Choroid plexus epithelial cell (primary cell): ENCODE measurements at regions not wholly inside any gene's neighbourhood (a gene's known extent, or its start where the extent isn't known, plus 50 kb on each side); places are given as distances from the start of the nearest gene placed in this dataset.

Experiments used
- DNase-seq: peaks from one replicate; pipeline ENCODE4 v3.0.0-alpha.2; 2010; ENCODE audit warnings: low read depth
- H3K4me3 ChIP-seq: 2 replicates; pipeline ENCODE4 v1.5.1; 2011; ENCODE audit warnings: low read depth, mild to moderate bottlenecking, control low read depth, low read length, moderate library complexity
- TF ChIP-seq, protein P1 (sequence below): conservative IDR thresholded peaks from 2 replicates; pipeline ENCODE4 v1.5.1; 2011; ENCODE audit warnings: low read depth, mild to moderate bottlenecking, control low read depth, inconsistent platforms, low read length, moderate library complexity

DNA sequence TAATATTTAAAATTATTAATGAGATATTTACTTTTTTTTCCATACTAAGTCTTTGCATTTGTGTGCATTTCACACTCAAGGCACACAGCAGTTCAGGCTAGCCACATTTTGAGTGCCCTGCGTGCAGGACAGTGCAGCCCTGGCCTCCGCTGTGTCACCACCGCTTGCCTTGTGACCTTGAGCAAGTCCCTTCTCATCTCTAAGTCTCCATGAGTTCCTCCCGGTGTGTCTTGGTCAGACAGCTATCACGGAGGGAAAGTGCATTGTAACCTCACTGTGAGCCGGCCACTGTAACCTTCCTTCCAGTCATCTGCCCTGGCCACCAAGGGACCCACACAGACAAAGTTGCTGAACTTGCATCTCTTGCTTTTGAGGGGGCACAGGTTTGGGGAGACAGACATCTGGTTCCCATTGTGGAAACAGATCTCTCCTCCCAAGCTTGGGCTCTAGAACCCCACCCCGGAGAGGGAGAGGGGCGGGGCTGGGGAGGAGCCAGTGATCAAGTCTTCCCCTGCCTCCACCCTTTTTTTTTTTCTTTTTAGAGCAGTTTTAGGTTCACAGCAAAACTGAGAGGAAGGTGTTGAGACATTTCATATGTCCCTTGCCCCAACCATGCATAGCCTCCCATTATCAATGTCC lies 96.8 kb downstream of the C9orf50 start:
- TF ChIP-seq, protein P1, sequence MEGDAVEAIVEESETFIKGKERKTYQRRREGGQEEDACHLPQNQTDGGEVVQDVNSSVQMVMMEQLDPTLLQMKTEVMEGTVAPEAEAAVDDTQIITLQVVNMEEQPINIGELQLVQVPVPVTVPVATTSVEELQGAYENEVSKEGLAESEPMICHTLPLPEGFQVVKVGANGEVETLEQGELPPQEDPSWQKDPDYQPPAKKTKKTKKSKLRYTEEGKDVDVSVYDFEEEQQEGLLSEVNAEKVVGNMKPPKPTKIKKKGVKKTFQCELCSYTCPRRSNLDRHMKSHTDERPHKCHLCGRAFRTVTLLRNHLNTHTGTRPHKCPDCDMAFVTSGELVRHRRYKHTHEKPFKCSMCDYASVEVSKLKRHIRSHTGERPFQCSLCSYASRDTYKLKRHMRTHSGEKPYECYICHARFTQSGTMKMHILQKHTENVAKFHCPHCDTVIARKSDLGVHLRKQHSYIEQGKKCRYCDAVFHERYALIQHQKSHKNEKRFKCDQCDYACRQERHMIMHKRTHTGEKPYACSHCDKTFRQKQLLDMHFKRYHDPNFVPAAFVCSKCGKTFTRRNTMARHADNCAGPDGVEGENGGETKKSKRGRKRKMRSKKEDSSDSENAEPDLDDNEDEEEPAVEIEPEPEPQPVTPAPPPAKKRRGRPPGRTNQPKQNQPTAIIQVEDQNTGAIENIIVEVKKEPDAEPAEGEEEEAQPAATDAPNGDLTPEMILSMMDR: no peak
- no peak overlapping the region for H3K4me3 ChIP-seq
- no peak for DNase-seq

DNA sequence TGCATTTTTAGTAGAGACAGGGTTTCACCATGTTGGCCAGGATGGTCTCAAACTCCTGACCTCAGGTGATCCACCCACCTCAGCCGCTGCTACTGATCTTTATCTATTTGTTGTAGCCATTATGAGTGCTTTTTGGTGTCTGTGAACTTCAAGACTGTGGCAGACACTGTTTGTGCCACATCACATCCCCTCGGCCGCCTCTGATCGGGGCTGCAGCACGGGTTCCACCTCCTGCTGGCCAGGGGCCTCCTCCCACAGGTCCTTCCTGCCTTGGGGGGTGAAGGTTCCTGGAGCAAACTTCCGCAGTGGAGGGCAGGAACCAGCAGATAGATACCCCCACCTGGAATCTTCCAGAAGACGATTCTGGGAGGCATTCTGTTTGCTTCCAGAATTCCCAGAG lies 98.5 kb downstream of the C9orf50 start:
- DNase-seq: no peak
- TF ChIP-seq, protein P1: no peak
- no peak overlapping the region for H3K4me3 ChIP-seq

- TF ChIP-seq, protein P1: no peak
- no peak overlapping the region for H3K4me3 ChIP-seq
- DNase-seq: no peak
These were observed 100.8 kb downstream of the C9orf50 start for GRCh38 chr9:129520082-129520481.

DNA sequence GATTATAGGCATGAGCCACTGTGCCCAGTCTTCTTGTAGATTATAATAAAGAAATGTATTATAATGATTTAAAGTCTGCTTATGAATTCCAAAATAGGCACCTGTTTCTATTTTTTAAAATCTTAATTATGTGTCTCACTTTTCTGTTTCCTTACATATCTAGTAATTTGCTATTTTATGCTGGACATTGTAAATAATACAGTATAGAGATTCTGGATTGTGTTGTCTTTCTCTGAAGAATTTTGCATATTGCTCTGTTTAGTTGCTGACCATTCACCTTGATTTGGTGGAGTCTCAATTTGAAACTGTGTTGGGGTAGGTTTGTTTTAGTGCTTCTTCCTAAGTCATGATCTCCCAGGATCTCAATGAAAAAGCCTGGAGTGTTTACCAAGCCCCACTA lies 102.8 kb downstream of the C9orf50 start:
- DNase-seq: no peak
- H3K4me3 ChIP-seq: no peak overlapping the region
- TF ChIP-seq, protein P1: no peak

- no peak overlapping the region for H3K4me3 ChIP-seq
- DNase-seq: no peak
- TF ChIP-seq, protein P1: no peak
These were observed 103.9 kb downstream of the C9orf50 start for GRCh38 chr9:129517006-129517405.

DNA sequence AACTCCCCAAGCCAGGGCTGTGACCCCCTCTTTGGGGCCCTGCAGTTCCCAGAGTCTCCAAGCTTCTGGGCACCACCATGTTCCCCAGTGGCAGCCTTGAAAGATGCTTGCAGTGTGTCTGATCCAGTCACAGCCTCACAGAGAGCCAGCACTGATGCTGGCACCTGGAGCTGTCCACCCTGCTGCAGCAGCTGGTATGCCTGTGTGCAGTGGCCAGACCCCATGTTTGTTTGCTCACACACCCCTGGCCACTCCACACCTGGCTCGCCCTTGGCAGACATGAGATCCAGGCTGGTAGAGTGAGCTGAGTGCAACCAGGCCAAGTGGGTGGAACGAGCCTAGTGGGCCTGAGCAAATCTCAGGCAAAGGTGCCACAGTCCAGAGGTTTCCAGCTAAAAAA lies 106.0 kb downstream of the C9orf50 start:
- TF ChIP-seq, protein P1: no peak
- DNase-seq: no peak
- H3K4me3 ChIP-seq: no peak overlapping the region

GRCh38 chr9:129514497-129514867 lies 106.4 kb downstream of the C9orf50 start:
- no peak for DNase-seq
- TF ChIP-seq, protein P1: no peak

More at GRCh38 chr9:129514497-129514867, 106.4 kb downstream of the C9orf50 start:
- no peak overlapping the region for H3K4me3 ChIP-seq
